ENCODE measurements at regions not wholly inside any gene's neighbourhood (a gene's known extent, or its start where the extent isn't known, plus 50 kb on each side); places are given as distances from the start of the nearest gene placed in this dataset.

- TF ChIP-seq CTCF (IDR thresholded peaks at IDR 0.05; ENCODE audit: low read depth, low read length): no peak
- no peak for TF ChIP-seq MYC (IDR thresholded peaks at IDR 0.05; ENCODE audit: low read depth, low read length)
- no peak for TF ChIP-seq POLR2A (IDR thresholded peaks at IDR 0.05; ENCODE audit: extremely low read depth, insufficient read length)
- no peak for TF ChIP-seq MAX (IDR thresholded peaks at IDR 0.05; ENCODE audit: low read depth, low read length)
- H3K4me3 ChIP-seq (ENCODE audit: low read depth, low read length): no peak overlapping the region
- DNase-seq (ENCODE audit: low read depth): no peak
Measured at GRCh38 chr7:35398518-35398917, 144.6 kb upstream of the TBX20 start.

GRCh38 chr7:35390146-35390545 lies 136.2 kb upstream of the TBX20 start:
- no peak overlapping the region for H3K4me3 ChIP-seq (ENCODE audit: low read depth, low read length)
- DNase-seq (ENCODE audit: low read depth): no peak
- TF ChIP-seq CTCF (IDR thresholded peaks at IDR 0.05; ENCODE audit: low read depth, low read length) (no peak), MYC (IDR thresholded peaks at IDR 0.05; ENCODE audit: low read depth, low read length) (no peak), MAX (IDR thresholded peaks at IDR 0.05; ENCODE audit: low read depth, low read length) (no peak), POLR2A (IDR thresholded peaks at IDR 0.05; ENCODE audit: extremely low read depth, insufficient read length) (no peak)

GRCh38 chr7:35389636-35390035 lies 135.7 kb upstream of the TBX20 start:
- H3K4me3 ChIP-seq (ENCODE audit: low read depth, low read length): no peak overlapping the region
- no peak for DNase-seq (ENCODE audit: low read depth)
- TF ChIP-seq MYC (IDR thresholded peaks at IDR 0.05; ENCODE audit: low read depth, low read length) (no peak), MAX (IDR thresholded peaks at IDR 0.05; ENCODE audit: low read depth, low read length) (no peak), CTCF (IDR thresholded peaks at IDR 0.05; ENCODE audit: low read depth, low read length) (no peak), POLR2A (IDR thresholded peaks at IDR 0.05; ENCODE audit: extremely low read depth, insufficient read length) (no peak)

GRCh38 chr7:35386816-35387706 lies 133.2 kb upstream of the TBX20 start:
- H3K4me3 ChIP-seq (ENCODE audit: low read depth, low read length): no peak overlapping the region
- no peak for TF ChIP-seq POLR2A (IDR thresholded peaks at IDR 0.05; ENCODE audit: extremely low read depth, insufficient read length)
- no peak for TF ChIP-seq CTCF (IDR thresholded peaks at IDR 0.05; ENCODE audit: low read depth, low read length)
- no peak for TF ChIP-seq MYC (IDR thresholded peaks at IDR 0.05; ENCODE audit: low read depth, low read length)
- TF ChIP-seq MAX (IDR thresholded peaks at IDR 0.05; ENCODE audit: low read depth, low read length): no peak
- DNase-seq (ENCODE audit: low read depth): no peak

GRCh38 chr7:35386082-35386815 lies 132.3 kb upstream of the TBX20 start:
- DNase-seq (ENCODE audit: low read depth): no peak
- no peak for TF ChIP-seq MAX (IDR thresholded peaks at IDR 0.05; ENCODE audit: low read depth, low read length)
- TF ChIP-seq POLR2A (IDR thresholded peaks at IDR 0.05; ENCODE audit: extremely low read depth, insufficient read length): no peak
- no peak for TF ChIP-seq CTCF (IDR thresholded peaks at IDR 0.05; ENCODE audit: low read depth, low read length)
- no peak for TF ChIP-seq MYC (IDR thresholded peaks at IDR 0.05; ENCODE audit: low read depth, low read length)
- H3K4me3 ChIP-seq (ENCODE audit: low read depth, low read length): no peak overlapping the region

Measured in NB4 (cell line).